Fibroblast of lung (primary cell): ENCODE measurements at regions not wholly inside any gene's neighbourhood (a gene's known extent, or its start where the extent isn't known, plus 50 kb on each side); places are given as distances from the start of the nearest gene placed in this dataset.

Experiments
- DNase-seq, 2 donors: peaks; one replicate each; pipeline versions ENCODE4 v3.0.0 to v3.0.0-alpha.2; 2010; ENCODE audit warnings: low read depth in 2 of 2
- H2AFZ ChIP-seq: 2 replicates; pipeline ENCODE4 v1.5.1; 2012; ENCODE audit warnings: low read length, control low read depth, inconsistent platforms
- H3K27ac ChIP-seq: 2 replicates; pipeline ENCODE4 v1.5.1; 2011; ENCODE audit warnings: low read length, control low read depth; ENCODE audit not compliant: insufficient read depth
- H3K27me3 ChIP-seq: 2 replicates; pipeline ENCODE4 v1.5.1; 2011; ENCODE audit warnings: mild to moderate bottlenecking, low read length; ENCODE audit not compliant: control insufficient read depth, insufficient read depth
- H3K36me3 ChIP-seq: 2 replicates; pipeline ENCODE4 v1.5.1; 2011; ENCODE audit warnings: low read length; ENCODE audit not compliant: control insufficient read depth, insufficient read depth
- H3K4me1 ChIP-seq: 2 replicates; pipeline ENCODE4 v1.5.1; 2011; ENCODE audit warnings: low read length; ENCODE audit not compliant: control insufficient read depth, insufficient read depth; ENCODE audit errors: extremely low read depth
- H3K4me2 ChIP-seq: 2 replicates; pipeline ENCODE4 v1.5.1; 2011; ENCODE audit warnings: low read length, control low read depth; ENCODE audit not compliant: insufficient read depth; ENCODE audit errors: extremely low read depth
- H3K4me3 ChIP-seq, 4 experiments: fragments of 200-600 bp in 1 of 4; sonication (generic) in 1 of 4; replicated peaks in 1 of 4; 2 replicates each; pipeline ENCODE4 v1.5.1; 2011 to 2016; ENCODE audit warnings: low read length in 4 of 4, low read depth in 3 of 4, mild to moderate bottlenecking in 3 of 4, control low read depth in 2 of 4, inconsistent platforms in 1 of 4, mixed read lengths in 1 of 4; ENCODE audit not compliant: insufficient read depth in 1 of 4; ENCODE audit errors: control extremely low read depth in 1 of 4
- H3K79me2 ChIP-seq: 2 replicates; pipeline ENCODE4 v1.5.1; 2012; ENCODE audit warnings: mild to moderate bottlenecking, low read length, inconsistent platforms; ENCODE audit not compliant: control insufficient read depth, insufficient read depth
- H3K9ac ChIP-seq: 2 replicates; pipeline ENCODE4 v1.5.1; 2011; ENCODE audit warnings: mild to moderate bottlenecking, low read length, control low read depth; ENCODE audit not compliant: insufficient read depth
- H3K9me3 ChIP-seq: 2 replicates; pipeline ENCODE4 v1.5.1; 2012; ENCODE audit warnings: low read depth, low read length; ENCODE audit not compliant: control insufficient read depth, insufficient read depth
- H4K20me1 ChIP-seq: 2 replicates; pipeline ENCODE4 v1.5.1; 2011; ENCODE audit warnings: low read length; ENCODE audit not compliant: control insufficient read depth, insufficient read depth; ENCODE audit errors: extremely low read depth
- CTCF ChIP-seq, 2 donors: IDR thresholded peaks in 1 of 2; conservative IDR thresholded peaks in 1 of 2; 1 replicate in 1 of 2; 2 replicates in 1 of 2; pipeline ENCODE4 v1.5.1; 2011 to 2012; ENCODE audit warnings: low read length in 2 of 2, control low read depth in 1 of 2, inconsistent platforms in 1 of 2, low read depth in 1 of 2, mild to moderate bottlenecking in 1 of 2
- EZH2 ChIP-seq: IDR thresholded peaks from 2 replicates; pipeline ENCODE4 v1.5.1; 2012; ENCODE audit warnings: low read length, control low read depth, mild to moderate bottlenecking; ENCODE audit errors: missing control alignments

GRCh38 chr2:107548216-107548615, 278.5 kb upstream of the RGPD4 start:
- Histone ChIP-seq H3K4me2 (no peak overlapping the region), H3K27me3 (no peaks in the 10 kb centered on the region), H3K4me1 (no peaks in the 10 kb centered on the region), H3K36me3 (no peaks in the 10 kb centered on the region), H3K9me3 (no peaks in the 10 kb centered on the region), H3K4me3 (no peak overlapping the region), H3K79me2 (no peaks in the 10 kb centered on the region), H3K27ac (no peak overlapping the region), H2AFZ (no peak overlapping the region), H3K9ac (no peak overlapping the region), H4K20me1 (no peaks in the 10 kb centered on the region)
- no peak for DNase-seq
- TF ChIP-seq CTCF (conservative IDR thresholded peaks at IDR 0.05 in 1 of 2, IDR thresholded peaks at IDR 0.05 in 1 of 2; ENCODE audit: low read depth in 1 of 2, low read length in 2 of 2) (no peak), EZH2 (no peak)

GRCh38 chr2:107553046-107553445, 273.6 kb upstream of the RGPD4 start:
- no peaks in the 10 kb centered on the region for H3K27me3 ChIP-seq
- H3K4me1 ChIP-seq = no peaks in the 10 kb centered on the region
- no peaks in the 10 kb centered on the region for H3K36me3 ChIP-seq
- no peak overlapping the region for H3K4me2 ChIP-seq
- no peak overlapping the region for H3K9ac ChIP-seq
- no peak for DNase-seq
- no peak overlapping the region for H2AFZ ChIP-seq
- no peaks in the 10 kb centered on the region for H4K20me1 ChIP-seq
- TF ChIP-seq CTCF (conservative IDR thresholded peaks at IDR 0.05 in 1 of 2, IDR thresholded peaks at IDR 0.05 in 1 of 2; ENCODE audit: low read depth in 1 of 2, low read length in 2 of 2) (no peak), EZH2 (no peak)
- H3K4me3 ChIP-seq = no peak overlapping the region
- no peaks in the 10 kb centered on the region for H3K79me2 ChIP-seq
- no peaks in the 10 kb centered on the region for H3K9me3 ChIP-seq
- H3K27ac ChIP-seq = no peak overlapping the region

- no peaks in the 10 kb centered on the region for H3K9me3 ChIP-seq
- peak in 1 of 2 donors; percentile 35 for DNase-seq
- H3K79me2 ChIP-seq = no peaks in the 10 kb centered on the region
- no peaks in the 10 kb centered on the region for H3K27me3 ChIP-seq
- H3K27ac ChIP-seq = no peak overlapping the region
- H2AFZ ChIP-seq = no peak overlapping the region
- TF ChIP-seq EZH2 = no peak
- no peak overlapping the region for H3K4me3 ChIP-seq
- no peaks in the 10 kb centered on the region for H3K36me3 ChIP-seq
- no peaks in the 10 kb centered on the region for H3K4me1 ChIP-seq
- H3K9ac ChIP-seq = no peak overlapping the region
- no peaks in the 10 kb centered on the region for H4K20me1 ChIP-seq
- H3K4me2 ChIP-seq = no peak overlapping the region
Measured at GRCh38 chr2:107553539-107553938, 273.2 kb upstream of the RGPD4 start.
